ENCODE measurements at regions not wholly inside any gene's neighbourhood (a gene's known extent, or its start where the extent isn't known, plus 50 kb on each side); places are given as distances from the start of the nearest gene placed in this dataset.

- no peak for DNase-seq
Observed at GRCh38 chr5:91240175-91240574, 142.9 kb downstream of the ARRDC3 start.

GRCh38 chr5:91235271-91235694, 147.8 kb downstream of the ARRDC3 start:
- no peak for DNase-seq

GRCh38 chr5:91232523-91232922, 150.6 kb downstream of the ARRDC3 start:
- no peak for DNase-seq

- no peak for DNase-seq
Observed at GRCh38 chr5:91229031-91229727, 153.9 kb downstream of the ARRDC3 start.

- no peak for DNase-seq
Observed at GRCh38 chr5:91228188-91228587, 154.9 kb downstream of the ARRDC3 start.

- peak; percentile 12 to 32 for DNase-seq
Observed at GRCh38 chr5:91225848-91226686, 157.1 kb downstream of the ARRDC3 start.

GRCh38 chr5:91224969-91225368, 158.1 kb downstream of the ARRDC3 start:
- peak in 1 of 2 experiments; percentile 4 for DNase-seq

- no peak for DNase-seq
Observed at GRCh38 chr5:91224456-91224855, 158.7 kb downstream of the ARRDC3 start.

GRCh38 chr5:91223886-91224285, 159.2 kb downstream of the ARRDC3 start:
- no peak for DNase-seq

GRCh38 chr5:91222482-91222881, 160.6 kb downstream of the ARRDC3 start:
- DNase-seq = no peak

- DNase-seq = no peak
Observed at GRCh38 chr5:91221917-91222316, 161.2 kb downstream of the ARRDC3 start.

- peak in 1 of 2 experiments; percentile 2 for DNase-seq
Observed at GRCh38 chr5:91219803-91220371, 163.2 kb downstream of the ARRDC3 start.

GRCh38 chr5:91219091-91219802, 163.9 kb downstream of the ARRDC3 start:
- DNase-seq = no peak

GRCh38 chr5:91217859-91218258, 165.3 kb downstream of the ARRDC3 start:
- no peak for DNase-seq

- no peak for DNase-seq
Observed at GRCh38 chr5:91214571-91214970, 168.5 kb downstream of the ARRDC3 start.
